Lower leg skin (tissue), 3 donors: ENCODE measurements at regions not wholly inside any gene's neighbourhood (a gene's known extent, or its start where the extent isn't known, plus 50 kb on each side); places are given as distances from the start of the nearest gene placed in this dataset.

Experiments used
- CTCF ChIP-seq, 3 donors: fragments of 450-650 bp; IDR thresholded peaks; one replicate each; pipeline ENCODE4 v1.5.1; 2016; ENCODE audit warnings: antibody characterized with exemption in 3 of 3, mild to moderate bottlenecking in 3 of 3, moderate library complexity in 2 of 3
- POLR2A ChIP-seq, 2 donors: fragments of 450-650 bp; IDR thresholded peaks; one replicate each; pipeline ENCODE4 v1.6.1; 2016 to 2017; ENCODE audit warnings: antibody characterized with exemption in 2 of 2, mild to moderate bottlenecking in 1 of 2, moderate library complexity in 1 of 2

- TF ChIP-seq POLR2A (IDR thresholded peaks at IDR 0.05) (no peak), CTCF (IDR thresholded peaks at IDR 0.05) (no peak)
These were observed 290.1 kb upstream of the KIAA1217 start for GRCh38 chr10:23918839-23919238.
